CD14-positive monocyte (primary cell): ENCODE measurements at regions not wholly inside any gene's neighbourhood (a gene's known extent, or its start where the extent isn't known, plus 50 kb on each side); places are given as distances from the start of the nearest gene placed in this dataset.

Experiments used
- DNase-seq, 3 donors: peaks; one replicate each; pipeline ENCODE4 v3.0.0-alpha.2; 2011 to 2022
- H2AFZ ChIP-seq: 2 replicates; pipeline ENCODE4 v1.6.0; 2012; ENCODE audit warnings: mild to moderate bottlenecking, low read depth, low read length, inconsistent platforms; ENCODE audit not compliant: insufficient read depth, poor library complexity, severe bottlenecking
- H3K27ac ChIP-seq, 2 donors: 1 replicate in 1 of 2; 2 replicates in 1 of 2; pipeline ENCODE4 v1.5.1; 2012 to 2013; ENCODE audit warnings: low read length in 2 of 2, control low read depth in 1 of 2, inconsistent platforms in 1 of 2, low read depth in 1 of 2, mild to moderate bottlenecking in 1 of 2
- H3K27me3 ChIP-seq, 2 donors: one replicate each; pipeline versions ENCODE4 v1.6.0 to v1.6.1; 2011 to 2013; ENCODE audit warnings: low read length in 2 of 2; ENCODE audit not compliant: control insufficient read depth in 2 of 2, insufficient read depth in 2 of 2
- H3K36me3 ChIP-seq, 2 donors: replicated peaks in 1 of 2; 1 replicate in 1 of 2; 2 replicates in 1 of 2; pipeline versions ENCODE4 v1.5.1 to v1.6.1; 2012 to 2013; ENCODE audit warnings: low read length in 2 of 2, control low read depth in 1 of 2, inconsistent platforms in 1 of 2, mild to moderate bottlenecking in 1 of 2; ENCODE audit not compliant: insufficient read depth in 2 of 2, control insufficient read depth in 1 of 2
- H3K4me1 ChIP-seq, 2 donors: 1 replicate in 1 of 2; 2 replicates in 1 of 2; pipeline versions ENCODE4 v1.5.1 to v1.6.1; 2012 to 2013; ENCODE audit warnings: low read length in 2 of 2, control low read depth in 1 of 2, inconsistent platforms in 1 of 2, mild to moderate bottlenecking in 1 of 2, moderate library complexity in 1 of 2; ENCODE audit not compliant: insufficient read depth in 2 of 2, control insufficient read depth in 1 of 2
- H3K4me2 ChIP-seq: replicated peaks from 2 replicates; pipeline ENCODE3; 2012; ENCODE audit warnings: low read length, moderate library complexity, mild to moderate bottlenecking; ENCODE audit not compliant: poor library complexity, severe bottlenecking; ENCODE audit errors: extremely low read depth
- H3K4me3 ChIP-seq, 3 experiments: fragments of 200-600 bp in 1 of 3; sonication (generic) in 1 of 3; replicated peaks in 1 of 3; 1 replicate in 2 of 3; 2 replicates in 1 of 3; pipeline ENCODE4 v1.5.1; 2011 to 2013; ENCODE audit warnings: low read length in 3 of 3, mild to moderate bottlenecking in 3 of 3, control low read depth in 2 of 3, low read depth in 2 of 3, inconsistent platforms in 1 of 3, moderate library complexity in 1 of 3
- H3K79me2 ChIP-seq: 2 replicates; pipeline ENCODE4 v1.6.0; 2012; ENCODE audit warnings: mild to moderate bottlenecking, control low read depth, inconsistent platforms, low read length, moderate library complexity; ENCODE audit not compliant: insufficient read depth
- H3K9ac ChIP-seq: 2 replicates; pipeline ENCODE4 v1.6.0; 2017; ENCODE audit warnings: low read length, mild to moderate bottlenecking; ENCODE audit not compliant: insufficient read depth, poor library complexity, severe bottlenecking
- H3K9me3 ChIP-seq, 2 donors: replicated peaks in 1 of 2; 1 replicate in 1 of 2; 2 replicates in 1 of 2; pipeline versions ENCODE4 v1.5.1 to v1.6.1; 2012 to 2013; ENCODE audit warnings: low read length in 2 of 2, control low read depth in 1 of 2; ENCODE audit not compliant: control insufficient read depth in 1 of 2, insufficient read depth in 1 of 2
- H4K20me1 ChIP-seq: 2 replicates; pipeline ENCODE4 v1.6.0; 2012; ENCODE audit warnings: mild to moderate bottlenecking, low read length, control low read depth, moderate library complexity; ENCODE audit not compliant: insufficient read depth
- H3K27ac Mint-ChIP-seq, 7 donors: one replicate each; pipeline ENCODE4 v1.8.0; 2020; ENCODE audit warnings: mild to moderate bottlenecking in 7 of 7, mixed read lengths in 7 of 7, moderate library complexity in 6 of 7, inconsistent platforms in 2 of 7
- H3K27me3 Mint-ChIP-seq, 3 donors: one replicate each; pipeline ENCODE4 v1.8.0; 2021 to 2022; ENCODE audit warnings: low read depth in 3 of 3, mild to moderate bottlenecking in 3 of 3, mixed read lengths in 3 of 3, moderate library complexity in 3 of 3, inconsistent platforms in 1 of 3
- H3K36me3 Mint-ChIP-seq, 2 donors: one replicate each; pipeline ENCODE4 v1.8.0; 2020; ENCODE audit warnings: mixed read lengths in 2 of 2, inconsistent platforms in 1 of 2, mild to moderate bottlenecking in 1 of 2
- H3K4me1 Mint-ChIP-seq: one replicate; pipeline ENCODE4 v1.8.0; 2020; ENCODE audit warnings: mild to moderate bottlenecking, mixed read lengths
- H3K4me3 Mint-ChIP-seq, 2 donors: one replicate each; pipeline ENCODE4 v1.8.0; 2020; ENCODE audit warnings: mild to moderate bottlenecking in 2 of 2, mixed read lengths in 2 of 2, moderate library complexity in 1 of 2
- H3K9me3 Mint-ChIP-seq, 7 donors: one replicate each; pipeline ENCODE4 v1.8.0; 2020 to 2022; ENCODE audit warnings: mixed read lengths in 7 of 7, mild to moderate bottlenecking in 6 of 7, moderate library complexity in 6 of 7, inconsistent platforms in 2 of 7
- WGBS: methylation state at CpG from one replicate; pipeline ENCODE4 v1.1.5; 2013; ENCODE audit warnings: missing lambda C conversion rate; ENCODE audit not compliant: insufficient coverage; 5-methylcytosine and 5-hydroxymethylcytosine counted together
- intact Hi-C, 2 donors: fragments of 100-400 bp; cut with micrococcal nuclease; formaldehyde crosslinking; loops; one replicate each; pipeline versions ENCODE4 v1.15.0 to v1.15.1; 2023
- TF ChIP-seq, protein P1 (sequence below): fragments of 200-600 bp; IDR thresholded peaks from one replicate; pipeline ENCODE4 v1.8.0; 2022; ENCODE audit warnings: antibody characterized with exemption, mild to moderate bottlenecking

DNA sequence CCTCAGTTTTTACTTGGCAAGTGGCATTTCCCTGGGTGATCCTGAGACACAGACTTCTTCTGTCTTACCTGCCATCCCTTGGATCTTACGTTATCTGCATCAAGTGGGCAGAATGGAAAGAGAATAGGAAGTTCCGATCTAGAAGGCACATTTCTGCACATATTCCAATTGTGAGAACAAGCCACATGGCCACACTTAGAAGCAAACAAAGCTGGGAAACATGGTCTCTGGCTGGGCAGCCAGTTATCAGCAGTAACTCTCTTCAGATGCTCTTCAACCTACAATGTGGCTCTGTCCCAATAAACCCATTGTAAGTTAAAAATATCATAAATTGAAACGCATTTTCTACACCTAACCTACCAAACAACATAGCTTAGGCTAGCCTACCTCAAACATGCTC, 67.3 kb upstream of the CCN6 start:
- H3K27ac Mint-ChIP-seq = no peak overlapping the region
- H3K4me3 Mint-ChIP-seq = no peak overlapping the region

DNA sequence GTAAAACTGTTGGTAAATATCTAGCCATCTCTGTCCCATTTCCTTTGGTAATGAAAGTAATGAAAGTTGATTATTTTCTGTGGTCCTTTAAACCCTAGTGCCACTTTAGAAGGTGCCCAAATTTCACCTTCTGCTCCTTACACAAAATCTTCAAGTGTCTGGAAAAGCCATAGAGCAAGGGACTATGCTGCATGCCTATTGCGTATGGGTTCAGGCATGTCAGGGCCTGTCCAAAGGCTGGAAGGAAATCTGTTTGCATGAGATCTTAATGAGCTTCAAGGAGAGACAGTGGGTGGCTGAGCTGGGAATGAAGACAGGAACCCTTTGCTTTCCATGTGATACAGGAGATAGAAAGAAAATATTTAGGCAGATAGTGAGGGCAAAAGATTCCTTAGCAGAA, 66.6 kb upstream of the CCN6 start:
- Mint-ChIP-seq H3K27ac (no peak overlapping the region), H3K4me3 (no peak overlapping the region), H3K9me3 (peaks cover 0 to 5% (median 0%) of the 10 kb centered on the region in 7 donors), H3K36me3 (peaks cover 0 to 2% of the 10 kb centered on the region in 2 donors), H3K4me1 (peaks cover 18% of the 10 kb centered on the region), H3K27me3 (peaks cover 0 to 3% (median 2%) of the 10 kb centered on the region in 3 donors)
- H3K4me2 ChIP-seq = no peak overlapping the region
- H3K4me1 ChIP-seq = peaks cover under 1 to 6% of the 10 kb centered on the region in 2 donors
- no peak overlapping the region for H3K9ac ChIP-seq
- no peaks in the 10 kb centered on the region for H4K20me1 ChIP-seq
- no CpG with 5 or more reads among the region's 1 CpG for whole genome bisulfite sequencing
- intact Hi-C loops = loop anchor here in 1 of 2 donors (5.0 kb wide), 1 partner anchor 35 kb away; no protein-coding TSS in a partner anchor
- no peak overlapping the region for H3K27ac ChIP-seq
- no peak overlapping the region for H3K4me3 ChIP-seq
- H3K27me3 ChIP-seq = no peaks in the 10 kb centered on the region
- no peak overlapping the region for H2AFZ ChIP-seq
- no peaks in the 10 kb centered on the region for H3K36me3 ChIP-seq
- TF ChIP-seq, protein P1, sequence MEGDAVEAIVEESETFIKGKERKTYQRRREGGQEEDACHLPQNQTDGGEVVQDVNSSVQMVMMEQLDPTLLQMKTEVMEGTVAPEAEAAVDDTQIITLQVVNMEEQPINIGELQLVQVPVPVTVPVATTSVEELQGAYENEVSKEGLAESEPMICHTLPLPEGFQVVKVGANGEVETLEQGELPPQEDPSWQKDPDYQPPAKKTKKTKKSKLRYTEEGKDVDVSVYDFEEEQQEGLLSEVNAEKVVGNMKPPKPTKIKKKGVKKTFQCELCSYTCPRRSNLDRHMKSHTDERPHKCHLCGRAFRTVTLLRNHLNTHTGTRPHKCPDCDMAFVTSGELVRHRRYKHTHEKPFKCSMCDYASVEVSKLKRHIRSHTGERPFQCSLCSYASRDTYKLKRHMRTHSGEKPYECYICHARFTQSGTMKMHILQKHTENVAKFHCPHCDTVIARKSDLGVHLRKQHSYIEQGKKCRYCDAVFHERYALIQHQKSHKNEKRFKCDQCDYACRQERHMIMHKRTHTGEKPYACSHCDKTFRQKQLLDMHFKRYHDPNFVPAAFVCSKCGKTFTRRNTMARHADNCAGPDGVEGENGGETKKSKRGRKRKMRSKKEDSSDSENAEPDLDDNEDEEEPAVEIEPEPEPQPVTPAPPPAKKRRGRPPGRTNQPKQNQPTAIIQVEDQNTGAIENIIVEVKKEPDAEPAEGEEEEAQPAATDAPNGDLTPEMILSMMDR = no peak
- no peaks in the 10 kb centered on the region for H3K9me3 ChIP-seq
- no peaks in the 10 kb centered on the region for H3K79me2 ChIP-seq
- no peak for DNase-seq

More for the DNA sequence above, 67.3 kb upstream of the CCN6 start:
- Histone ChIP-seq H3K27ac (no peak overlapping the region), H3K79me2 (no peaks in the 10 kb centered on the region), H3K4me2 (no peak overlapping the region), H3K36me3 (no peaks in the 10 kb centered on the region), H3K9me3 (no peaks in the 10 kb centered on the region), H3K4me1 (peaks cover 0 to 6% of the 10 kb centered on the region in 2 donors), H3K27me3 (no peaks in the 10 kb centered on the region), H4K20me1 (no peaks in the 10 kb centered on the region), H2AFZ (no peak overlapping the region), H3K9ac (no peak overlapping the region), H3K4me3 (no peak overlapping the region)
- intact Hi-C loops = loop anchor here in 1 of 2 donors (5.0 kb wide), 1 partner anchor 34 kb away; no protein-coding TSS in a partner anchor
- DNase-seq = no peak
- TF ChIP-seq, protein P1 = no peak
- Mint-ChIP-seq H3K36me3 (peaks cover 0 to 2% of the 10 kb centered on the region in 2 donors), H3K4me1 (peaks cover 17% of the 10 kb centered on the region), H3K9me3 (peaks cover 0 to 5% (median 0%) of the 10 kb centered on the region in 7 donors), H3K27me3 (peaks cover 0 to 3% (median 1%) of the 10 kb centered on the region in 3 donors)
- WGBS = no CpG with 5 or more reads among the region's 3 CpGs
